Skin epidermis (tissue), 12 donors: ENCODE measurements at regions not wholly inside any gene's neighbourhood (a gene's known extent, or its start where the extent isn't known, plus 50 kb on each side); places are given as distances from the start of the nearest gene placed in this dataset.
"Not testable (repeated sequence)": the region's sequence is repeated elsewhere in the genome, so short reads cannot be mapped to it uniquely, and the experiment has no call there.

Experiments
- H3K27ac ChIP-seq, 21 experiments: fragments of 200-600 bp; sonication (generic) in 11 of 21; one replicate each; pipeline ENCODE4 v1.5.0; 2020; ENCODE audit warnings: mild to moderate bottlenecking in 3 of 21, inconsistent platforms in 2 of 21, moderate library complexity in 2 of 21
- H3K4me3 ChIP-seq, 7 experiments: fragments of 200-600 bp; sonication (generic) in 2 of 7; one replicate each; pipeline ENCODE4 v1.5.0; 2020; ENCODE audit warnings: inconsistent platforms in 2 of 7, mild to moderate bottlenecking in 2 of 7, moderate library complexity in 1 of 7

GRCh38 chr7:118372530-118372929 is 148.0 kb downstream of the ANKRD7 start:
- Histone ChIP-seq H3K4me3 (no peak overlapping the region), H3K27ac (no peak overlapping the region)

- Histone ChIP-seq H3K4me3 (no peak overlapping the region), H3K27ac (no peak overlapping the region)
Observed at GRCh38 chr7:118389629-118390028, 165.1 kb downstream of the ANKRD7 start.

- no peak overlapping the region for H3K27ac ChIP-seq
- no peak overlapping the region for H3K4me3 ChIP-seq
Observed at GRCh38 chr7:118404211-118404610, 179.7 kb downstream of the ANKRD7 start.

GRCh38 chr7:118418433-118418832 is 193.9 kb downstream of the ANKRD7 start:
- no peak overlapping the region for H3K4me3 ChIP-seq
- no peak overlapping the region for H3K27ac ChIP-seq

GRCh38 chr7:118420888-118421287 is 196.4 kb downstream of the ANKRD7 start:
- no peak overlapping the region for H3K27ac ChIP-seq
- no peak overlapping the region for H3K4me3 ChIP-seq

- no peak overlapping the region for H3K4me3 ChIP-seq
- no peak overlapping the region for H3K27ac ChIP-seq
Observed at GRCh38 chr7:118429141-118429540, 204.6 kb downstream of the ANKRD7 start.

GRCh38 chr7:118436663-118437062 is 212.2 kb downstream of the ANKRD7 start:
- Histone ChIP-seq H3K27ac (no peak overlapping the region), H3K4me3 (no peak overlapping the region)

GRCh38 chr7:118449030-118449429 is 224.5 kb downstream of the ANKRD7 start:
- not testable (repeated sequence) for H3K4me3 ChIP-seq, H3K27ac ChIP-seq

- Histone ChIP-seq H3K27ac (no peak overlapping the region), H3K4me3 (no peak overlapping the region)
Observed at GRCh38 chr7:118449797-118450567, 225.5 kb downstream of the ANKRD7 start.

- no peak overlapping the region for H3K4me3 ChIP-seq
Observed at GRCh38 chr7:118452128-118452527, 227.6 kb downstream of the ANKRD7 start.

GRCh38 chr7:118467381-118467780 is 242.9 kb downstream of the ANKRD7 start:
- Histone ChIP-seq H3K4me3 (no peak overlapping the region), H3K27ac (no peak overlapping the region)

More at GRCh38 chr7:118452128-118452527, 227.6 kb downstream of the ANKRD7 start:
- H3K27ac ChIP-seq: no peak overlapping the region

- Histone ChIP-seq H3K27ac (no peak overlapping the region), H3K4me3 (no peak overlapping the region)
Observed at GRCh38 chr7:118472581-118472980, 248.1 kb downstream of the ANKRD7 start.

GRCh38 chr7:118473271-118473670 is 248.8 kb downstream of the ANKRD7 start:
- no peak overlapping the region for H3K27ac ChIP-seq

GRCh38 chr7:118476036-118476435 is 251.5 kb downstream of the ANKRD7 start:
- Histone ChIP-seq H3K27ac (no peak overlapping the region), H3K4me3 (no peak overlapping the region)

More at GRCh38 chr7:118473271-118473670, 248.8 kb downstream of the ANKRD7 start:
- H3K4me3 ChIP-seq: no peak overlapping the region

GRCh38 chr7:118477036-118477435 is 252.5 kb downstream of the ANKRD7 start:
- Histone ChIP-seq H3K27ac (no peak overlapping the region), H3K4me3 (no peak overlapping the region)

- Histone ChIP-seq H3K4me3 (no peak overlapping the region), H3K27ac (no peak overlapping the region)
Observed at GRCh38 chr7:118478236-118478635, 253.7 kb downstream of the ANKRD7 start.

- H3K27ac ChIP-seq: no peak overlapping the region
Observed at GRCh38 chr7:118478931-118479330, 254.4 kb downstream of the ANKRD7 start.

GRCh38 chr7:118492466-118492865 is 268.0 kb downstream of the ANKRD7 start:
- no peak overlapping the region for H3K27ac ChIP-seq
- no peak overlapping the region for H3K4me3 ChIP-seq

More at GRCh38 chr7:118478931-118479330, 254.4 kb downstream of the ANKRD7 start:
- H3K4me3 ChIP-seq: no peak overlapping the region

GRCh38 chr7:118496138-118496644 is 271.7 kb downstream of the ANKRD7 start:
- H3K27ac ChIP-seq: no peak overlapping the region
- H3K4me3 ChIP-seq: no peak overlapping the region

- Histone ChIP-seq H3K27ac (no peak overlapping the region), H3K4me3 (no peak overlapping the region)
Observed at GRCh38 chr7:118502235-118502634, 277.7 kb downstream of the ANKRD7 start.

GRCh38 chr7:118511146-118511545 is 286.6 kb downstream of the ANKRD7 start:
- H3K27ac ChIP-seq: no peak overlapping the region
- no peak overlapping the region for H3K4me3 ChIP-seq

GRCh38 chr7:118517275-118517674 is 292.8 kb downstream of the ANKRD7 start:
- Histone ChIP-seq H3K4me3 (no peak overlapping the region), H3K27ac (no peak overlapping the region)
